HG03342 (cell line): ENCODE measurements at regions not wholly inside any gene's neighbourhood (a gene's known extent, or its start where the extent isn't known, plus 50 kb on each side); places are given as distances from the start of the nearest gene placed in this dataset.
"Not testable (repeated sequence)": the region's sequence is repeated elsewhere in the genome, so short reads cannot be mapped to it uniquely, and the experiment has no call there.

Source experiments
- ATAC-seq: cut with Tn5 transposase; IDR thresholded peaks from one replicate; pipeline ENCODE4 v1.9.1; 2021; ENCODE audit warnings: mild to moderate bottlenecking, moderate library complexity; ENCODE audit not compliant: unreplicated experiment

DNA sequence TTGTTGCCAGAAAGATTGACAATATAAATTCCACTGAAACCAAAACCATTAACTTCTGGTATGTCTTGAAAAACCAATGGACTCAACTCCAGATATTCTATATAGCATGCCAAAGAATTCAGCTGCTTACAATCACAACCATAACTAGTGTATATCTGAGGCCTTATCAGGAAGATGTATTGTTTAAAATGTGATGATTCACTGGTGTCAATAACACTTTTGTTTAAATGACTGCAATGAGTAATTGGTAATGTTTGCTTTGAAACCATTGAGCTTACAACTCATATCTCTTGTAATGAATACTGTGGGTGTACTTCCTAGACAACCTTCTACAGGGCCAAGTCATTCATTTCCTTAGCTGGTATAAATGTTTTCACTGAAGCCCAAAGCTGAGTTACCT is 727.9 kb upstream of the KCND2 start:
- ATAC-seq = no peak

DNA sequence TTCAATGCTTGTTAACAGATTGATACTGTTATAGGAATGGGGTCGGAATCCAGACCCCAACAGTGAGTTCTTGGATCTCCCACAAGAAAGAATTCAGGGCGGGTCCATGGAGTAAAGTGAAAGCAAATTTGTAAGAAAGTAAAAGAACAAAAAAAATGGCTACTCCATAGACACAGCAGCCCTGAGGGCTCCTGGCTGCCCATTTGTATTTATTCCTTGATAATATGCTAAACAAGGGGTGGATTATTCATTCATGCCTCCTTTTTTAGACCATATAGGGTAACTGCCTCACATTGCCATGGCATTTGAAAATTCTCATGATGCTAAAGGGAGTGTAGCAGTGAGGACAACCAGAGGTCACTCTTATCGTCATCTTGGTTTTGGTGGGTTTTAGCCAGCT is 717.2 kb upstream of the KCND2 start:
- ATAC-seq = no peak

DNA sequence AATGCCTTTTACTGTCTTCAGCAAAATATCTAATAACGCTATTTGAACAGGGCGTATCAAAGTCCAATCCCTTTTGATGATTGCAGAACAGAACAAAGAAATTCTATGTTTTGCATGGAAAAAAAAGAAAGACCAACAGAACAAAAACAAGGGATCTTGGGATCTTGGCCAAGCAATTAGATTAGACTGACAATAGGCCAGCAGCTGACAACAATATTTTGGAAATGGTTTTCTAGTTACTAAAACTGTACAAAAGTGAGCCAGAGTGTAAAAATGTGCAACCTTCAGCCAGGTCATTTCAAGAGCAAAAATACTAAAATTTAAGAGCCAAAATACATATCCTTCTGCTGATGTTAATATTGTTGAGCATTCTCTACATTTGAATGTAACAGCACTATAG is 716.5 kb upstream of the KCND2 start:
- ATAC-seq = no peak

DNA sequence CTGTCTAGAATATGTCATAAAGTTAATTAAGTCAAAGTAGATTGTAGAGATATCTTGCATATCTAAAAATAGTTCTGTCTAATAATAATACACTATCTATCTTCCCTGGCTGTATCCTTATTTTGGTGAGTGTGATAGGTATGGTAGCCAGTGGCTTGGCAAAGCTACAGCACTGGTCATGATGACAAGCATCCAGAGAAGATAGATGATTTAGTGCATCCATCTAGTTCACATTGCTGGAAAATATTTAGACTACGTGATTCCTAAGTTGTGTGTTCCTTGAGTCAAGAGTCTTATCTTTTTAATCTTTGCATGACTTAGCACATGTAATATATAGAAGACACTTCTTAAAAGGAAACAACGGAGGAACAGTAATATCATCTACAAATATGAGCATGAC is 711.2 kb upstream of the KCND2 start:
- no peak for ATAC-seq

DNA sequence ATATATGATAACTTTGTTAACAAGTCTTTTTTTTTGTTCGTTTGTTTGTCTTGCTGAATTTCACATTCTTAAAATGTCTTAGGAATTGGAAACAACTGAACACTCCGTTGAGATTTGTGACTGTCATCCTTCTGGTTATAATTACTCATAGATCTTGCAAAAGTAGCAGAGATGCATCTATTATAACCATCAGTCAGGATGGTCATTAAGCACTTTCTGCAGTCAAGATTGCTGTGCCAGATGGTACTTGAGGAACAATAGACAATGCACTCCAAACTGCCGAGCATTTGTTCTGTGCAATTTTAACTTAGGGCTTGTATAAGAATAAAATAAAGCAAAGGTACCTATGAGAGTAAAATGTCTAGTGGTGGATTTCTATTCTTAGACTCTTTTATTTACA is 710.1 kb upstream of the KCND2 start:
- no peak for ATAC-seq

DNA sequence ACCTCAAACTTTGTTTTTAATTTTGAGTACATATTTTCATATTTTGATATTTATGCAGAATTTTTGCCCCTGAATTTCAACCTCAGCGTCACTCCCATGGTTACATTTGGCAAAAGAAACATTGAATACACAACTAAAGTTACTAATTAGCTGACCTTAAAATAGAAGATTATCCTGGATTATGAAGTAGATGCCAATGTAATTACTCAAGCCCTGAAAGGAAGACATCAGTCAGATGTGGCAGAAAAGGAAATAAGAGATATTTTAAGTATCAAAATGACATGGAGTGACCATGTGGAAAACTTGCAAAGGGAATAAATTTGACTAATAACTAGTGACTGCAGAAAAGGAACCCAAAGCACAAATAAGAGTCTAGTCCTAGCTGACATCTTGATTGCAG is 701.3 kb upstream of the KCND2 start:
- no peak for ATAC-seq

DNA sequence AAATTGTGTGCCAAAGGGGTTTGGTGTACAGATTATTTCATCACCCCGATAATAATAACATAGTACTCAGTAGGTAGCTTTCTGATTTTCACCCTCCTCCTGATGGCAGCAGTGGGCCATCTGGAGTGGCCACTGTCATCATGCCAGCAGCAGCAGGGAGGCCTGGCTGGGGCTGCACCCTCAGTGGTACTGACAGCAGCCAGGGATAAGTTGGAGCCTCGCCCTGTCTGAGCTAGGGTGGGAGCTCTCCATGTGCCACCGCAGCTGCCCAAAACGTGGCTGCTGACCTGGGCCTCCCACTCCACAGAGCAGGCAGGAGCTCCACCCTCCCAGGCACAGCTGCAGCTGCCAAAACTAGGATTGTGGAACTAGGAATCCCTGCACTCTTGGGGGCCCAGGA is 700.8 kb upstream of the KCND2 start:
- ATAC-seq = no peak

DNA sequence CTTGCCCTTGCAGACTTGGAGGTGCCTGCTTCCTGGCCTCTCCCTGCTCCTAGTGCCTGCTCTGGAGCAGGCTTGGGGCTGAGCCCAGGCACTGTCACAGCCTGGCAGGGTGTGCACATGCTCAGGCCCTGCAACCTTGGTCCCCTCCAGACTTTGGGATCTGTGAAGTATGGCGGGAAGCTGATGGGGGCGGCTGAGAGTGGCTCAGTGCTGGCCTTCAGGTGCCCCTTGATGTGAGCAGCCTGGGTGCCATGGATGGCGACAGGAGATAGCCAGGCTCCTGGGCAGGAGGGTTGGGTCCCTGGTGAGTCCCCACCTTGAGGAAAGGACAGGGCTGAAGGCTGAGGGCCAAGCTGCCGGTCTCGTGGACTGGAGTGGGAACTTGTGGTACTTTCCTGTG is 700.4 kb upstream of the KCND2 start:
- ATAC-seq = no peak

DNA sequence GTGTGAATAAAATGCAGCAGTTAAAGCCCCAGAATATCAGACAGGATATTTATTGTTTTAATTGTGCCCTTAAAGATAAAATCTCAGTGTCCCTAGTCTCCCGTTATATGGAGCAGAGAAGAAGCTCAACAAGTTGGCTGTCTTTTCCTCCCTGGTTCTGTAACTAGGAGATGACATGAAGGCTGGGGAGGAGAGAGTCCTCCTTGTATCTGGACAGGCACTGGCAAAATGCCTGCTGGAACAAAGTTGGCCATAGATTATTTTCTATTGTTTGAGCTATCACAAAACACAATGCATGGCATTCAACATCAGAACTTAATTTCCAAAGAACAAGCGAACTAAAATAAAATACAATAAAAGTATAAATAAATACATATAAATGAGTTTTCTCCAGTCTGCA is 694.9 kb upstream of the KCND2 start:
- ATAC-seq = no peak

DNA sequence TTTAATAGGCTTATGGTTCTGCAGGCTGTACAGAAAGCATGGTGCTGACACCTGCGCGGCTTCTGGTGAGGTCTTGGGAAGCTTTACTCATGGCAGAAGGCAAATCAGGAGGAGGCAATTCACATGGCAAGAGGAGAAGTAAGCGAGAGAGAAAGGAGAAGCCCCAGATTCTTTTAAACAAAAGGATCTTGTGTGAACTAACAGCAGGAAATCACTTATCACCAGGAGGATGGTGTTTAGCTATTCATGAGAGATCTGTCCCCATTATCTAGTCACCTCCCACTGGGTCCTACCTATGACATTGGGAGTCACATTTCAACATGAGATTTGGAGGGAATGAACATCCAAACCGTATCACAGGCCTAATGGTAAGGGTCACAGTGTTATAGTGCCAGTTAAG is 678.0 kb upstream of the KCND2 start:
- no peak for ATAC-seq

DNA sequence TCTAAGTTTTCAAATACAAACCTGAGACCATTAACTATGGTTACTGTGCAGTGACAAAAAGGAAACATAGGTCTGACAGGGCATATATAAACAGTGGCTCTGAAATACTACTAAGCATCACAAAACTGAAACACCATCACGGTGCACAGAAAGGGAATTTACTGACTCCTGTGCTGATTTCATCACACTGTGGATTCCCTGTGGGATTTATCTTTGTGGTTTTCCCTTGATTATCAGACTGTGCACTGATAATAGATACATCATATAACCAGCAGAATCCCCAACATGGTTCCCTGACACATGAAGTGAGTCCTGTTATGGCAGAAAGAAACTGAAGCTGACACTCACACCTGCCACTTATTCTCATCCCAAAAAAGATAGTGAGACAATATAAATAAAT is 676.3 kb upstream of the KCND2 start:
- no peak for ATAC-seq

DNA sequence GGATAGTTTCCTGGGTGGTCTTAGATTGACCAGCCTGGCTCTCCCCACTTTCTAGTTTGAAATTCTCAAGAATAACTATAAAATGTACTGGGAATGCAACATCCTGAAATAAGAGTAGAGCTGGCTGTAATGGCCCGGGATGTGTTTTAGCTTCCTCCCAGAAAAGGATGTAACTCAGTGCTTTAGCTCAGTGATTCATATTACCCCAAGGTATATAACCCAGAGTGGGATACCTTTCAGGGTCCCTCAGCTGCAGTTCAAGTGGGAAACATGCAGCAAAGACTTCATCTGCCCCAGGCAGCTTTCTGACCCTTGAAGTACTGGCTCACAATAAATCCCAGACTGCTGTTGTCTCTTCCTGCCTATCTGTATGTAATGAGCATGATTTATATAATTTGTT is 666.7 kb upstream of the KCND2 start:
- ATAC-seq = no peak

DNA sequence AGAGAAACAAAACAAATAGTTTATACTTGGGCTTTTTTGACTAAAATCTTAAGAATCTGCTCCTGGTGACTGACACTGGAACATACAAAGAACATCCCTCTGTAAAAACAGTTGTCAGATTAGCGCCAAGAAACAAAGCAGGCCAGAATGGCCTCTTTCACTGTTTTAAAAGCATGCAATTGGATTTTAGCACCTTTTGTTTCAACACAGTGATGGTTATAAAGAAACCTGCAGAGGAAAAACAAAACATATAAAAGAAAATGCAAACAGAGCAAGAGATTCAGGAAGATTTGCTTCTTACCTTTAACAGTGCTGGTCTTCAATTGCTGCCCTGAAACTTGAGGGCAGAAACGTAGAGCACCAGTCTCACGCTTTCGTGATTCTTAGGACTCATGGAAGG is 652.2 kb upstream of the KCND2 start:
- no peak for ATAC-seq

DNA sequence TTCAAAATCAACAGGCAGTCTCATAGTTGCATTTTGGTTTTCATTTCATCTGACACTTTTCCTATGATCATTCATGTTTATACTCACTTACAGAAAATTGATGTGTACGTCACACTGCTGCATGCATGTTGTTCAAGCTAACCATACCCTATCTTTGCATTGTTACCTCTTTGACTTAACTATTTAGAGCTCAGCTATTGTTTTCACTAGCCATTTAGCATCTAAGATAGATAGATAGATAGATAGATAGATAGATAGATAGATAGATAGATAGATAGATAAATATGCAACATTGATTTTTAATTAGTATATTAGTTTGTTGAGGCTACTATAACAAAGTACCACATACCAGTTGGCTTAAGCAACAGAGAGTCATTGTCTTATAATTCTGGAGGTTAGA is 649.5 kb upstream of the KCND2 start:
- ATAC-seq = no peak

DNA sequence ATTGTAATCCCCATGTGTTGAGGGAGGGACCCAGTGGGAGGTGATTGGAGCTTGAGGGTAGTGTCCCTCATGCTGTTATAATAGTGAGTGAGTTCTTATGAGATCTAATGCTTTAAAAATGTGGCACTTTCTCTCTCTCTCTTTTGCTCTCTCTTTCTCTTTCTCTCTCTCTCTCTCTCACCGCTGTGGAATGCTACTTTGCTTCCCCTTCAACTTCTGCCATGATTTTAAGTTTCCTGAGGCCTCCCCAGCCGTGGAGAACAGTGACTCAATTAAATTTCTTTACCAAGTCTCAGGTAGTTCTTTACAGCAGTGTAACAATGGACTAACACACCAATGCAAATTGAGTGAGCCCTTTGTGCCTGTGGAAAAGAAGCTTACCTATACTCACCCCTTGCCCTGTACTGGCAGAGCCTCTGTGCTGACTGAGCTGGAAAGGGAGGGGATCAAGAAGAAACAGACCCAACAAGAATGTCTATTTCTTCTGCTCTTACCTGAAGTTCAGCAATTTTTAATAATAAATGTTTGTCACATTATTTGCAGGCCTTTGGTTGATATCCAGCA is 642.5 kb upstream of the KCND2 start:
- no peak for ATAC-seq

DNA sequence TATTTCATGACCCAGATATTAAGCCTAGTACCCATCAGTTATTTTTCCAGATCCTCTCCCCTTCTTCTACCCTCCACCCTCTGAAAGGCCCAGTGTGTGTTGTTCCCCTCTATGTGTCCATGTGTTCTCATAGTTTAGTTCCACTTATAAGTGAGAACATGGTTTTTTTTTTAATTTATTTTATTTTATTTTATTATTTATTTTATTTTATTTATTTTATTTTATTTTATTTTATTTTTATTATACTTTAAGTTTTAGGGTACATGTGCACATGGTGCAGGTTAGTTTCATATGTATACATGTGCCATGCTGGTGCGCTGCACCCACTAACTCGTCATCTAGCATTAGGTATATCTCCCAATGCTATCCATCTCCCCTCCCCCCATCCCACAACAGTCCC is 639.2 kb upstream of the KCND2 start:
- not testable (repeated sequence) for ATAC-seq

DNA sequence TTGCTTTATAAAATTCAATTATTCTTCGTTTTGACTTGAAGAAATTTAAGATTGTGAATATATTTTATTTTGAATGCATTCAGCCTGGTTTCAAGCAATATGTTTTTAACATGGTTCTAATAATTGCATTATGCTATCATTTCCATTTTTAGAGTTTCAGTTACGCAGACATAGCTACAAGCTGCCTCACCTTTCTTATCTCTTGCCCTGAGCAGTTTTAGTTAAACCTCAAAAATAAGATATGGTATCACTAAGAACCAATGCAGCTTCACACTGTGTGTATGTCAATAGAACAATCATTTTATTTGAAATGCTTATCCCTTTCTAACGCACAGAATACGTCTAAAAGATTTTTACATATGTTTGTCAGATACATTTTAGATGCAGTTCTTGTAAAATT is 632.6 kb upstream of the KCND2 start:
- ATAC-seq = no peak

DNA sequence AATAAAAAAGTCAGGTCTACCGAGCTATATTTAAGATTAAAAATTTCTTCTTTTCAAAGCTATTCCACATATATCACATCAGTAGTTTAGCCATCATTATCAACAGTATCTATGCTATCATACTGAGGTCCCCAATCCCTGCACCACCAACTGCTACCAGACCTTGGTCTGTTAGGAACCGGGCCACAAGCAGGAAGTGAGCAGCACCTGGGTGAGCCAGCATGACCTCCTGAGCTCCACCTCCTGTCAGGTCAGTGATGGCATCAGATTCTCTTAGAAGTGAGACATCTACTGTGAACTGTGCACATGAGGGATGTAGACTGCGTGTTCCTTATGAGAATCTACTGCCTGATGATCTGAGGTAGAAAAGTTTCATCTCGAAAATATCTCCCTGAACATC is 632.1 kb upstream of the KCND2 start:
- ATAC-seq = no peak

DNA sequence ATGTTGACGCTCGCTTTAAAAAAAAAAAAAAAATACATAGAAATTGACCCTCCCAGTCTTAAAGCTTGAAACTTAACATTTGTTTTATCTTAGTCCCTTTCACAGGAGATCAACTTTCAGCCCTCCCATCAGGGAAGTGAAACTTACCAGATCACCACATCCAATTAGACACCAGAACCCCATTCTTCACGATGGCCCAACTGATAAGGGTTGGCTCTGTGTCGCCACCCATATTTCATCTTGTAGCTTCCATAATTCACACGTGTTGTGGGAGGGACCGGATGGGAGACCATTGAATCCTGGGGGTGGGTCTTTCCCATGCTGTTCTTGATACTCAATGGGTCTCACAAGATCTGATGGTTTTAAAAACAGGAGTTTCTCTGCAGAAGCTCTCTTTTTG is 629.4 kb upstream of the KCND2 start:
- ATAC-seq = no peak

DNA sequence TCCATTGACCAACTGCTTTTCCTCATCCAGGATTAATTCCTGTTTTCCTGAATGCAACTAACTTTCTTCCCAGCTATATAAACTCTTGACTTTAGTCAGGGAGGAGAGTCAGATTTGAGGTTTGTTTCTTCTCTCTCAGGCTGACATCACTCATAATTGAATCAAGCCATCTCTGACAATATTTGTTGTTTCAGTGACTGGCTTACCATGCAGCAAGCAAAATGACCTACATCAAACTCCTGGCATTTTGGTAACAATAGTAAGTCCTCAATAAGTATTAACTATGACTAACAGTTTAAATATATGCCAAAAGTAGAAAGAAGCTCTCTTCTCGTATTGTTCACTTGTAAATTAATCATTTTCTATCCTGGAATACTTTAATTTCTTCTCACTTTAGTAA is 625.7 kb upstream of the KCND2 start:
- no peak for ATAC-seq

DNA sequence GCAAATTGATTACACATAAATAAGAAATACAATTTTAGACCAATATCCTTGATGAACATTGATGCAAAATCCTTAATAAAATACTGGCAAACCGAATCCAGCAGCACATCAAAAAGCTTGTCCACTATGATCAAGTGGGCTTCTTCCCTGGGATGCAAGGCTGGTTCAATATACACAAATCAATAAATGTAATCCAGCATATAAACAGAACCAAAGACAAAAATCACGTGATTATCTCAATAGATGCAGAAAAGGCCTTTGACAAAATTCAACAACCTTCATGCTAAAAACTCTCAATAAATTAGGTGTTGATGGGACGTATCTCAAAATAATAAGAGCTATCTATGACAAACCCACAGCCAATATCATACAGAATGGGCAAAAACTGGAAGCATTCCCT is 624.2 kb upstream of the KCND2 start:
- not testable (repeated sequence) for ATAC-seq

DNA sequence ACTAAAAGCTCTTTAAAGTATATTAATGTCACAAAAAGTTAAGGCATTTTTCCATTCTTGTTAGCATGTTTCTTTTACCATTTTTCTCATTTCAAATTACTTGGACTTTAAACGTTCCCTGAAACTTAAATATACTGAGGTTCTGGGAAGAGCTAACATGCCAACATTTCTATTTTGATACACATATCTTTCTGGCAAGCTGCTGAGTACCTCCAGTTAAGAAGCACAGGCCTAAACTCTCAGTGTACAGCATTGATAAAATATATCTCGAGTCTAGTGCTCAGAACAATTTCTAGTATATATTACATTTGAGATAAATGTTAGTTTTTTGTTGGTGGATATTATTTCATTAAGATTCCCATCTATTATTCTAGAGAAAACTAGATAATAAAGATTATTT is 612.9 kb upstream of the KCND2 start:
- no peak for ATAC-seq

DNA sequence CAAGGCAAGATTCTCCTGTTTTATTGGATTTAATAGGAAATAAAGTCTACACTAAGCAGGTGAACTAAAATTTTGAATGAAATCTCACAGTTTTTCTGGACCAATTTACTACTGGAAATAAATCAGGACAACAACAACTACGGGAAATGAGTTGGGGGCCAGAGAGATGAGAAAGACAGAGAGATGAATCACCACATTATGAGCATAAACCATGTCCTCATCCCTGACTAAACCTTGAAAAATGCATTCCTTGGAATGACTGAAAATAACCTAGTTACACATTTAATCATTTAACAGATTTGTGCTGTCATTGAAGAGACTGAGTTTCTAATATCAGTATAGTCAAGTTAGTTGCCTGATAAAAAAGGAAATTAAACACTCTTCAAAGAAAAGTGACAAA is 608.4 kb upstream of the KCND2 start:
- ATAC-seq = no peak

DNA sequence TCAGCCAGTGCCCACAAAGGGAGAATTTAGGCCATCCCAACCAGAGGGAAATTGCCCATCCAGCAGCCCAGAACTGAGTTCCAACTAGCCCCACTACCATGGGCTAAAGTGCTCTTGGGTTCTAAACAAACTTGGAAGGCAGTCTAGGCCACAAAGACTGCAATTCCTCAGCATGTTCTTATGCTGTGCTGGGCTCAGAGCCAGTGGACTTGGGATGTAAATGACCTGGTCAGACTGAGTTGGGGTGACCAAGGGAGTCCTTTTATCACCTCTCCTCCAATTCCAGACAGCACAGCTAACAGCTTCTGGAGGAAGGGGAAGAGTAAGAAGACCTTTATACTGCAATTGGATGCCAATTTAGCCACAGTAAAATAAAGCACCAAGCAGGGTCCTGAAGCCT is 607.2 kb upstream of the KCND2 start:
- ATAC-seq = no peak
